GM12891 (cell line): ENCODE measurements at regions not wholly inside any gene's neighbourhood (a gene's known extent, or its start where the extent isn't known, plus 50 kb on each side); places are given as distances from the start of the nearest gene placed in this dataset.
"Not testable (repeated sequence)": the region's sequence is repeated elsewhere in the genome, so short reads cannot be mapped to it uniquely, and the experiment has no call there.

Source experiments
- DNase-seq: peaks from one replicate; pipeline ENCODE4 v3.0.0; 2011; ENCODE audit warnings: low spot score; ENCODE audit not compliant: insufficient read length
- FAIRE-seq: peaks from 2 replicates; lab custom pipeline; 2011; peaks lifted over from hg19 to GRCh38; lab: Jason Lieb, UNC
- PAX5 ChIP-seq: IDR thresholded peaks from 2 replicates; pipeline ENCODE4 v1.6.1; 2011; ENCODE audit warnings: low read length, moderate library complexity, mild to moderate bottlenecking; ENCODE audit not compliant: insufficient read depth, severe bottlenecking
- POLR2A ChIP-seq: IDR thresholded peaks from 2 replicates; pipeline ENCODE4 v1.6.1; 2011; ENCODE audit warnings: low read depth, low read length, control low read depth
- POLR2AphosphoS5 ChIP-seq: IDR thresholded peaks from 2 replicates; pipeline ENCODE4 v1.6.1; 2011; ENCODE audit warnings: low read depth, low read length, control low read depth
- POU2F2 ChIP-seq: IDR thresholded peaks from 2 replicates; pipeline ENCODE4 v1.6.1; 2011; ENCODE audit warnings: low read depth, mild to moderate bottlenecking, control low read depth, low read length, moderate library complexity
- SPI1 ChIP-seq: IDR thresholded peaks from 2 replicates; pipeline ENCODE4 v1.6.1; 2011; ENCODE audit warnings: low read depth, low read length, control low read depth
- TAF1 ChIP-seq: IDR thresholded peaks from 2 replicates; pipeline ENCODE4 v1.6.1; 2011; ENCODE audit warnings: low read depth, low read length, control low read depth

DNA sequence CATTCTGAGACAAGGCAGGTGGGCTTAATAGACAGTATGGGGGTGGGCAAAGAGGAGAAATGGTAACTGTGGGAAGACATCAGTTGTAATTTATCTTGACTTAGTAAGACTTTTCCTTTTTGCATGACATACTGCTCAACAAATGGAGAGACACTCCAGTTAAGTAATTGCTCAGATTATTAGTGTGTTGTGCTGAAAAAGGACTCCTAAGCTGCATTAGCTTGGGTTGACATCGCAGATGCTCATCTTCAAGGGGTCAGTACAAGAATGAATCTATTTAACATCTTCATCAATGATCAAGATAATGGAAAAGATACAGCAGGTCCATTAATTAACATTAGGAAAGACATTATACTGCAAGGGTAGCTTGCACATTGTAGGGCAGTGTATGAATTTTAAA, 181.1 kb upstream of the ELAVL2 start:
- no peak for TF ChIP-seq PAX5
- TF ChIP-seq POU2F2, result no peak
- TF ChIP-seq POLR2A, result no peak
- no peak for TF ChIP-seq TAF1
- no peak for TF ChIP-seq SPI1
- TF ChIP-seq POLR2AphosphoS5, result no peak
- FAIRE-seq (no peak), DNase-seq (no peak)

DNA sequence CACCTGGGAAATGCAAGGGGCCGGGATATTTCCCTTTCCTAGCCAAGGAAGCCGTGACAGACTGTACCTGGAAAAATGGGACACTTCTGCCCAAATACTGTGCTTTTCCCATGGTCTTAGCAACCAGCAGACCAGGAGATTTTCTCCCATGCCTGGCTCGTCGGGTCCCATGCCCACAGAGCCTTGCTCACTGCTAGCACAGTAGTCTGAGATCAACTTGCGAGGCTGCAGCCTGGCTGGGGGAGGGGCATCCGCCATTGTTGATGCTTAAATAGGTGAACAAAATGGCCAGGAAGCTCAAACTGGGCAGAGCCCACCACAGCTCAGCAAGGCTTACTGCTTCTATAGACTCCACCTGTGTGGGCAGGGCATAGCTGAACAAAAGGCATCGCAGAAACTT, 165.8 kb upstream of the ELAVL2 start:
- not testable (repeated sequence) for DNase-seq, FAIRE-seq

DNA sequence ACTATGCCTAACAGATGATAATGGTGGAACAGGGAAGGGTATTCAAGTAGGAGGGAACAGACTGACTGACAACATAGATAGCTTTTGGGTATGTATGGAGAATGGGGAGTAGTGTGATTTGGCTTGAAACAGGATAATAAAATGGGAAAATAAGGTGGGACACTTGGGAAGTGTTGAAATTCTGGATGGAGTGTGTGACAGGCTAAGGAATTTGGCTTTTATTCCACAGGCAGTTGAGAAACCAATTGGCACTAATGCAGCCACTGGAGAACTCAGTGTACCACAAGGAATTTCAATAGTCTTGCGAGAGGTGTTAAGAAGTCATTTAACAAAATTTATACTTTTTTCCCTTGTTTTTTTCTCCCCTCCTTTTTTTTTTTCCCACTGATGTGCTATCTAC, 153.5 kb upstream of the ELAVL2 start:
- FAIRE-seq, result no peak
- DNase-seq, result no peak
- TF ChIP-seq PAX5 (no peak), SPI1 (no peak), POLR2AphosphoS5 (no peak), POLR2A (no peak), TAF1 (no peak), POU2F2 (no peak)

DNA sequence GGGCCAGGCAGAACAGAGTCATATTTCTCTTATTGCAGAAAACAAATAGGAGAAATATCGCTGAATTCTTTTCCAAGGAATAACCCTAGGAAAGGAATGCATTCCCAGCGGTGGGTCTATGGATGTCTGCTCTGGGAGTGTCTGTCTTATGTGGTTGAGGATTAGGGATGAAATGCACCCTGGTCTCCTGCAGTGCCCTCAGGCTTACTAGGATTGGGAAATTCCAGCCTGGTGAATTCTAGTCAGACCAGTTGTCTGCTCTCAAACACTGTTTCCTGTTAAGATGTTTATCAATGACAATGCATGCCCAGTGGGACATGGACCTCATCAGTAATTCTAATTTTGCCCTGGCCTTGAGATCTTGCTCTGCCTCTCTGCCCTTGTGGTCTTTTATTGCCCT, 136.1 kb upstream of the ELAVL2 start:
- TF ChIP-seq POLR2A (no peak), SPI1 (no peak), POLR2AphosphoS5 (no peak), PAX5 (no peak), TAF1 (no peak), POU2F2 (no peak)
- DNase-seq (no peak), FAIRE-seq (no peak)

DNA sequence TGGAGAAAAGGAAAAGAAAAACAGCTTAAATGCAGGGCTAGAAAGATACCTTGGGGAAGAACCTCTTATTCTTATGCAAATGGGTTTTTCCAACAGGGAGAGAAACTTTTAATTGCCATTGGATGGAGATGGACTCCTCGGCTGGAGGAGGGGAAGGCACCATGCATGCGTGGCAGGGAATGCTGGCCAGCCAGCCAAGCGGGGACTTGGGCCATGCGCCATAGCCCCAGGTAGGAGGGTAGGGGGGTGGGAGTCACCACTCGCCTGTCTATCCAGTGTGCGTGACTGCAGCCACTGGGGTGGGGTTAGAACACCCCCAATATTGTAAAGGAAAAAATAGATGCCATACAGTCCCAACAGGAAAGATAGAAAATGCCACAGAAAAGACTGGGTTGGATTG, 119.9 kb upstream of the ELAVL2 start:
- no peak for DNase-seq
- FAIRE-seq, result no peak
- no peak for TF ChIP-seq TAF1
- no peak for TF ChIP-seq POLR2A
- no peak for TF ChIP-seq POU2F2
- no peak for TF ChIP-seq PAX5
- no peak for TF ChIP-seq POLR2AphosphoS5
- no peak for TF ChIP-seq SPI1

DNA sequence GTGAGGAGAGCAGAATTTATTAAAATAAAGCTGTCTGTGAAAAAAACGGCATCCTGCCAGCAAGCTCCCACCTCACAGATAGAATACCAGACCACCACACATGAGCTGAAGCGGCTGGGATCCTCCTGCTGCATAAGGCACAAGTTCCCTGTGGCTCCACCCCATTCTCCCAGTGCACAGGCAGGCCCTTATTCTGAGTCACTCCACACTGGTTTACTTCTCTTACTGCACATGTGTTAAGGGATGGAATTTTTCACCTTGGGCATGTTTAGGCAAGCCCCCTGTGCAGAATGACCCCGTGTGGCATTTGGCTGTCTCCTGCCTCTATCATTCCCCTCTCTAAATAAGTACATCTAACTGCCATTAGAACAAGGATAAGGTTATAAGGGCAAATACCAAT, 115.0 kb upstream of the ELAVL2 start:
- TF ChIP-seq POLR2AphosphoS5 (no peak), POU2F2 (no peak), POLR2A (no peak), TAF1 (no peak), SPI1 (no peak), PAX5 (no peak)
- FAIRE-seq (no peak), DNase-seq (no peak)

DNA sequence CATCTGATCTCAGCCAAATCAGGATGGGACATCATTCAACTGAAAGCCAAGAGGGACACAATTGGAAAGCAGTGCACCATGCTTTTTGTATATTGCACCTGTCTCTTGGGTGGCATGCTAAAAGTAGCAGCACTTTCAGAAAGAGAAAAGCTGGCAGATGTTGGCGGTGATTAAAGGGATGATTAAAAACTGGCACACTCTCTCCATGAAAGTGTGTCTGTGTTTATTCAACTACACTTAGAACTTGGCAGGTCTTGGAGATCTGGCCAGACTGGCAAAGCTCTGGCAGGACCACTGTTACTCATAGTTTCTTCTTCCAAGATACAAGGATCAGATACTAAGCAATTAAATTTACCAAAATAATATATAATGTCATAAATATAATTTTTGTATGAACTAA, 112.9 kb upstream of the ELAVL2 start:
- DNase-seq (no peak), FAIRE-seq (no peak)
- no peak for TF ChIP-seq POU2F2
- no peak for TF ChIP-seq POLR2A
- TF ChIP-seq POLR2AphosphoS5, result no peak
- no peak for TF ChIP-seq SPI1
- TF ChIP-seq TAF1, result no peak
- TF ChIP-seq PAX5, result no peak

DNA sequence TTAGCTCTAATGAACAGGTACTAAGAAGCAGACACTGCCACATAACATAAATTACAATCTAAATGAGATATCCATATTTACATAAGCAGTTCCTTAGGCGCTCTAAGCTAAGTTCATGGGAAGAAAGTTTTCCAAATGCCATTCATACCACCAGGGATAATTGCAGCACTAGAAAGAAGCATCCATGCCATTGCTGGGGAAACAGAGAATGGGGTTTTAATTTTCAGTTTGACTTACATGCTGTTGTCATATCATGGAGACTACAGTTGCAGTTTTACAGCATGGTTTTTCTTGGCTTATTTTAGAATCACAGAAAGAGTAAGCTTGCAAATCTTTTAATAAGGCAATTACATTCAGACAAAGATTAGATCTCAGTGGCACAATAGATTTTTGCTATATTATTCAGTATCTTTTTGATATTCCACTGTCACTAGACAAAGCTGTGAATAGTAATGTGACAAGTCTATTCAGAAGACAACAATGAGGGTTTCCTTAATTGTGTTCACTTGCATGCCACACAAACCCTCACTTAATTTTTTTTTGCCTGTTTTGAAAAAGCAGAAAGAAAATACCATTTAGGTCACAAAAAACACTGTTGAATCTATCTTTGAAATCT, 108.4 kb upstream of the ELAVL2 start:
- no peak for FAIRE-seq
- no peak for TF ChIP-seq TAF1
- TF ChIP-seq POU2F2, result no peak
- TF ChIP-seq POLR2A, result no peak
- TF ChIP-seq PAX5, result no peak
- no peak for TF ChIP-seq POLR2AphosphoS5
- TF ChIP-seq SPI1, result no peak
- no peak for DNase-seq

DNA sequence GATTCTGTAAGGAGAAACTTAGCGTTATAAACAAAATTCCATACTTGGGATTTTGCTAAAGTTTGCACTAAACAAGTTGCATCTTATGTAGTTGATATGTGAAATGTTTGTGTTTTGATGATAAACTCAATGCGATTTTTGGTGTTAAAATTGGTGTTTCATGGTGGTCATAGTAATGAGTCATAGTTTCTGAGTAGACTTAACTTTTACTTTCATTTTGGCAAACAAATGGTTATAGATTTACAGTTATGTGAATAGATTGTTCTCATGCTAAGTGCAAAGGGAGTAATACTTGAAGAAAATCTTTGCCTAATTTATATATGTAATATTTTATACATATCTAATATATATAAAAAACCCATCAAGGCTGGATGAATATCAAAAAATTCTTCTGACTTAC, 107.3 kb upstream of the ELAVL2 start:
- no peak for FAIRE-seq
- TF ChIP-seq TAF1 (no peak), POLR2AphosphoS5 (no peak)
- DNase-seq, result no peak

DNA sequence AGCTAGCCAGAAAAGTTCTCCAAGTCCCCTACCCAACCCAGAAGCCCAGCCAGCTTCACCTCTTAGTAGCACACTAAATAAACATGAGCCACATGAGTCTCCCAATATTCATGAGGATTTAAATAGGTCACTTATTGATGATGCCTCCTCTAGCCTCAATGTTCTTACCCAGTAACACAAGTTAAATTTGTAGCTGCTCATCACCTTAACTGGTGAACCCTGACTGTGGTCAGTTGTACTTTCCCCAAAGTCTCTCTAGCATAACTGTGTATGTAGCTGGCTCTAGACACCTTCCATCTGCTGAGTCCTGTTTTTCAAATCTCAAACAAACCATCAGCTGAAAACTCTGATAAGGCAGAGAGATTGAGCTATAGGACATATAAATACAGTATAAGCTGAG, 100.3 kb upstream of the ELAVL2 start:
- TF ChIP-seq POU2F2, result no peak
- no peak for TF ChIP-seq POLR2A
- TF ChIP-seq TAF1, result no peak
- TF ChIP-seq PAX5, result no peak
- no peak for TF ChIP-seq POLR2AphosphoS5
- TF ChIP-seq SPI1, result no peak
- no peak for DNase-seq
- no peak for FAIRE-seq
